GM12864 (cell line): ENCODE measurements at regions not wholly inside any gene's neighbourhood (a gene's known extent, or its start where the extent isn't known, plus 50 kb on each side); places are given as distances from the start of the nearest gene placed in this dataset.

Experiments used
- DNase-seq: peaks from one replicate; pipeline ENCODE4 v3.0.0-alpha.2; 2011; ENCODE audit warnings: low read depth
- H3K4me3 ChIP-seq: 2 replicates; pipeline ENCODE4 v1.5.1; 2011; ENCODE audit warnings: mild to moderate bottlenecking, low read depth, low read length, control low read depth
- TF ChIP-seq, protein P1 (sequence below): IDR thresholded peaks from 2 replicates; pipeline ENCODE4 v1.5.1; 2011; ENCODE audit warnings: low read depth, mild to moderate bottlenecking, moderate library complexity, low read length, control low read depth, inconsistent platforms; ENCODE audit errors: missing control alignments

DNA sequence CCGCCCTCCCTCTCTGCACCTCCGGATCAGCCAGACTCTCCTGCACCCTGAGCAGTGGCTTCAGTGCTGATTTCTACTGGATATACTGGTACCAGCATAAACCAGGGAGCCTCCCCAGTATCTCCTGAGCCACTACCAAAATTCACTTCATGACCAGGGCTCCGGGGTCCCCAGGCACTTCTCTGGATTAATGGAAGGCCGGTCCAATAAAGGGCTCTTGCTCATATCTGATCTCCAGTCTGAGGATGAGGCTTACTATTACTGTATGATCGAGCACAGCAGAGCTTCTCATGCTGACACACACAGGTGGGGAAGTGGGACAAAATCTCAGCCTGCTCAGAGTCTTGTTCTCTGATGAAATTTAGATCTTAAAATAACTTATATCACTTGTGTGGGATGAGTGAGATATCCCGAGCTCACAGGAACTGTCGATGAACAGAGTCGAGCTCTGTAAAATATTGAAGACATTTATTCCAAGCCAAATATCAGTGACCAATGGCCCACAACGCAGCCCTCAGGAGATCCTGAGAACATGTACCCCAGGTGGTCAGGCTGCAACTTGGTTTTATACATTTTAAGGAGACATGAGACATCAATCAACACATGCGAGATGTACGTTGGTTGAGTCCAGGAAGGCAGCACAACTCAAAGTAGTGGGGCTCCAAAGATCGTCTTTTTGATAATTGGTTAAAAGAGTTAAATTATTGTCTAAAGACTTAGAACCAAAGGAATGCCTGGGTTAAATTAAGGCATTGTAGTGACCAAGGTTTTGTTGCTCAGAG is 93.0 kb upstream of the TOP3B start:
- H3K4me3 ChIP-seq = no peak overlapping the region
- DNase-seq = no peak
- TF ChIP-seq, protein P1, sequence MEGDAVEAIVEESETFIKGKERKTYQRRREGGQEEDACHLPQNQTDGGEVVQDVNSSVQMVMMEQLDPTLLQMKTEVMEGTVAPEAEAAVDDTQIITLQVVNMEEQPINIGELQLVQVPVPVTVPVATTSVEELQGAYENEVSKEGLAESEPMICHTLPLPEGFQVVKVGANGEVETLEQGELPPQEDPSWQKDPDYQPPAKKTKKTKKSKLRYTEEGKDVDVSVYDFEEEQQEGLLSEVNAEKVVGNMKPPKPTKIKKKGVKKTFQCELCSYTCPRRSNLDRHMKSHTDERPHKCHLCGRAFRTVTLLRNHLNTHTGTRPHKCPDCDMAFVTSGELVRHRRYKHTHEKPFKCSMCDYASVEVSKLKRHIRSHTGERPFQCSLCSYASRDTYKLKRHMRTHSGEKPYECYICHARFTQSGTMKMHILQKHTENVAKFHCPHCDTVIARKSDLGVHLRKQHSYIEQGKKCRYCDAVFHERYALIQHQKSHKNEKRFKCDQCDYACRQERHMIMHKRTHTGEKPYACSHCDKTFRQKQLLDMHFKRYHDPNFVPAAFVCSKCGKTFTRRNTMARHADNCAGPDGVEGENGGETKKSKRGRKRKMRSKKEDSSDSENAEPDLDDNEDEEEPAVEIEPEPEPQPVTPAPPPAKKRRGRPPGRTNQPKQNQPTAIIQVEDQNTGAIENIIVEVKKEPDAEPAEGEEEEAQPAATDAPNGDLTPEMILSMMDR = no peak

DNA sequence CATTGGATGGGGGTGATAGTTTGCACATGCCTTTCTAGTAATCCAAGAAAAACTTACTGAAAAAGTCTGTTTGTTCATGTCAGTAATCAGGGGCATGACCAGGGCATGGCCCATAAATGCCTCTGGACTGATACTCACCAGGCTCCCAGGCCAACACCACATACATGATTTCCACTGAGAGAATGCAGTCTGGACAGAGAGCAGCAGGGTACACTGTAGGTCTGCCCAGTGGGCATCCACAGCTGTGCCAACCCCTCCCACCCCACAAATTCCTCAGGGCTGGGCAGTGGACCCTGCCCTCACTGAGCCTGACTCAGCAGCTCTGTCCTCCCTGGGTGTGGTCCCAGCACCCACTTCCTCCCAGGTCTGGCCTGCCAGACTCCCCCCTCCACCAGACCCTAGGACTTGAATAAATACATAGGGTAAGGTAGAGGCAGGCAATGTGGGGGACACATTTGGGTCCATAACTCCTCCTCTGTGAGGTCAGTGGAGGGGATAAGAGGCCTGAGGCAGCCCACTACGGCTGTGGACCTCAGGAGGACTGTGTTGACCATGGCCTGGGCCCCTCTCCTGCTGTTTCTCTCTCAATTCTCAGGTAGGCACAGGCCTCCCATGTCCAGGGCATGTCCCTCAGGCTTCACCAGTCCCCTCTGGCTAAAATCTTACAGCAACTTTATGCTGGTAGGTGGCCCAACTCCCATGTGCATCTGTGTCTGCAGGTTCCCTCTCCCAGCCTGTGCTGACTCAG is 92.2 kb upstream of the TOP3B start:
- DNase-seq = no peak
- TF ChIP-seq, protein P1 = no peak

DNA sequence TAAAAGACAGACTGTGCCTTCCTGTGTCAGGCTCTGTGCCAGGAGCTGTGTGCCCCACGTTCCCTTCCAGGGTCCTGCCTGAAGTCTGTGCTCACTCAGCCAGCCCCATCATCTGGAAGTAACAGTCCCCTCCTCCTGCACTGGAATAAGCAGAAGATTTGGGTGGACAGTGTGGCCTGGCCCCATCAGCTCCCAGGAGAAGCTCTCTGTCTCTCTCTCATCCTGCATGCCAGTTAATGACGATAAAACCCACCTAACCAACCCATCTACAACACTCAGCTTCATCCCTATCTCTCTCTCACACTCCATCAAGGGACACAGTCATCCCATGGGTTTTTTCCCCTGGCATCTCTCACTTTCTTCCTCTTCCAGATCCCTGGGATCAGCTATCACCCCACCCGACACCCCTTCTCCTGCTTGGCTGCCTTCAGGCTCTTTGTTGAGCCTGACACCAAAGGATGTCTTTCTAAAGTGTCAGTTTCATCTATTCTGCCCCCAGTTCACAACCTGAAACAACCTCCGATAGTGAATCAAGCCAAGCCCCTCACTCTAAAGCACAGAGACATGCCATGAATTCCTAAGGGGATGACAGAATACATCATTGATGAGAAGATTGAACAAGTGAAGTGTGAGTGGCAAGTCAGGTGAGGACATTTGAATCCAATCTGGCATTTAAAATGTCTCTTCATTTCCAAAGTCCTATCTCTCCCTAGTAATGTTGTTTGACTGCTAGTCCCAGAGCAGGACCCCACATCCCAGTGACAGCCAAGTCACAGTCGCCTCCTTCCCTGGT is 91.4 kb upstream of the TOP3B start:
- no peak for DNase-seq
- H3K4me3 ChIP-seq = no peak overlapping the region
- TF ChIP-seq, protein P1 = no peak

More for the DNA sequence above, 92.2 kb upstream of the TOP3B start:
- no peak overlapping the region for H3K4me3 ChIP-seq

DNA sequence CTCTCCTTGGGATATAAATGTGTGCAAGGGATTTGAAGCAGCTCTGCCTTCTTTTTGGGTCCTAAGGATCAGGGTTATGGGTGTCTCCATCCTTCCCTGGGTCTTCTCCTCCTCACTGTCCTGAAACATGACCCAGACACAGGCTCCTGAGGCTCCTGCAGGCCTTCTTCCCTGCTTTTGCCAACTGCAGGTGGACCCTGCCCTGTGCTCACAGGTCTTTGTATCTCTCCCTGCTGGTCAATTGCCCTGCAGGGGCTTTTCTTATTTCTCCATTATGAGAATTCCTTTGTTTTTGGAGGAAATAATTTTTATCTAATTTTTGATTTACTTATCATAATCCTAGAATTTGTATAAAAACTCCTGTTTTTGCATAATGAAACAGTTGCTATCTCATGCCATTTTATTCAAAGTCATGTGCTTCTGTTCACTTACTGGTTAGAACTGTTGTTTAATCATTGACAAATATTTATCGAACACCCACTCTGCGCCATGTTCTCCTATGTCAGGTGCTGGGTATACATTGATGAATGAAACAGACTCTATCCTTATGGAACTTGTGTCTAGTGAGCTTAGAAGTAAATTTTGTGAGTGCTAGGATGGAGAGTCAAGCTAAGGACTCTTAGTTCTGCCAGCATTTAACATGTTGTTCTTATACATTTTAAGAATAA is 89.7 kb upstream of the TOP3B start:
- TF ChIP-seq, protein P1 = no peak
- no peak for DNase-seq
- no peak overlapping the region for H3K4me3 ChIP-seq

DNA sequence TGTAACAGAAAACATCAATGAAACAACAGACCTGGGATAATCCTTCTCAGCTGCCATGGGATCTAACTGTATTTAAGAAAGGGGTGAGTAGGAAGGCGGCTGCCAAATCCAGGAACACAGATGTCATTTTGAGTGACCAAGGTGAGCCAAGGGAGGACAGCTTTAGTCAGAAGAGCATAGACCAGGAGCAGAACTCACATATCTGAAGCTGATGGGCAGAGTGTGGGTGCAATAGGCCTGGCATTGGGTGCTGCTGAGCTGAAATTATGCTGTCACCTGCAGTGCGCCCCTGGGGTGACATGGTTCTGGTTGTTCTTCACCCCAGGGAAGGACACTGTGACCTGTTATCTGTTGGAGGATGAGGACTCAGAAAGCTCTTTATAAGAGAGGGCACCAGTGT is 88.9 kb upstream of the TOP3B start:
- no peak overlapping the region for H3K4me3 ChIP-seq
- TF ChIP-seq, protein P1 = no peak
- DNase-seq = no peak

DNA sequence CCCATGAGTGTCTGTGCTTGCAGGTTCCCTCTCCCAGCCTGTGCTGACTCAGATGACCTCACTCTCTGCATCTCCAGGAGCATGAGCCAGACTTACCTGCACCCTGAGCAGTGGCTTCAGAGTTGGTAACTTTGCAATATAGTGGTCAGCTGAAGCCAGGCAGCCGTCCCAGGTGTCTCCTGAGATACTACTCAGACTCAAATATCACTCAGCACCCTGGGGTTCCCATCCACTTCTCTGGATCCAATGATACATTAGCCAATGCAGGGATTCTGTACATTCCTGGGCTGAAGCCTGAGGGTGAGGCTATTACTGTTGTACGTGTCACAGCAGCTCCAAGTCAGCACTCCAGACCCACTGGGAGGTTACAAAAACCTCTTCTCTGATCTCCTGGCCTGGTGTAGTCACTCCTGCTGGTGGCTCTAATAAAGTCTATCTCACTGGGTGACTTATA is 87.8 kb upstream of the TOP3B start:
- no peak for DNase-seq
- H3K4me3 ChIP-seq = no peak overlapping the region
- TF ChIP-seq, protein P1 = no peak
